Neural crest cell (in vitro differentiated cells): ENCODE measurements at regions not wholly inside any gene's neighbourhood (a gene's known extent, or its start where the extent isn't known, plus 50 kb on each side); places are given as distances from the start of the nearest gene placed in this dataset.

Experiments
- DNase-seq: peaks from one replicate; pipeline ENCODE4 v3.0.0; 2021; ENCODE audit warnings: low read depth, mixed read lengths, low spot score
- H3K27ac Mint-ChIP-seq: one replicate; pipeline ENCODE4 v1.8.0; 2021; ENCODE audit warnings: mild to moderate bottlenecking, mixed read lengths; ENCODE audit not compliant: unreplicated experiment
- H3K27me3 Mint-ChIP-seq: 2 replicates; pipeline ENCODE4 v1.8.0; 2021; ENCODE audit warnings: low read depth, mild to moderate bottlenecking, mixed read lengths
- H3K36me3 Mint-ChIP-seq: 2 replicates; pipeline ENCODE4 v1.8.0; 2021; ENCODE audit warnings: low read depth, mild to moderate bottlenecking, mixed read lengths
- H3K4me1 Mint-ChIP-seq: 2 replicates; pipeline ENCODE4 v1.8.0; 2021; ENCODE audit warnings: mixed read lengths
- H3K4me3 Mint-ChIP-seq: one replicate; pipeline ENCODE4 v1.8.0; 2021; ENCODE audit warnings: mild to moderate bottlenecking, mixed read lengths
- H3K9me3 Mint-ChIP-seq: 2 replicates; pipeline ENCODE4 v1.8.0; 2021; ENCODE audit warnings: mixed read lengths
- CTCF ChIP-seq: fragments of 200-600 bp; sonication (generic); conservative IDR thresholded peaks from 2 replicates; pipeline ENCODE4 v1.5.0; 2021; ENCODE audit warnings: antibody characterized with exemption, mild to moderate bottlenecking

- Mint-ChIP-seq H3K4me3 (no peak overlapping the region), H3K27ac (no peak overlapping the region), H3K36me3 (peaks cover 2% of the 10 kb centered on the region), H3K4me1 (peaks cover 36% of the 10 kb centered on the region), H3K9me3 (peaks cover 9% of the 10 kb centered on the region), H3K27me3 (no peaks in the 10 kb centered on the region)
- TF ChIP-seq CTCF, result no peak
- DNase-seq, result no peak
Observed at GRCh38 chr2:215879331-215879730, 134.0 kb downstream of the MREG start.

GRCh38 chr2:215878476-215879063, 134.8 kb downstream of the MREG start:
- Mint-ChIP-seq H3K27ac (no peak overlapping the region), H3K4me3 (no peak overlapping the region)
- no peak for DNase-seq

GRCh38 chr2:215876937-215877238, 136.5 kb downstream of the MREG start:
- H3K27me3 Mint-ChIP-seq, result no peaks in the 10 kb centered on the region
- peaks cover 10% of the 10 kb centered on the region for H3K9me3 Mint-ChIP-seq
- no peak overlapping the region for H3K4me3 Mint-ChIP-seq
- TF ChIP-seq CTCF, result no peak
- H3K27ac Mint-ChIP-seq, result no peak overlapping the region
- peaks cover 2% of the 10 kb centered on the region for H3K36me3 Mint-ChIP-seq
- peaks cover 18% of the 10 kb centered on the region for H3K4me1 Mint-ChIP-seq
- DNase-seq, result no peak

More at GRCh38 chr2:215878476-215879063, 134.8 kb downstream of the MREG start:
- TF ChIP-seq CTCF, result no peak
- Mint-ChIP-seq H3K4me1 (peaks cover 29% of the 10 kb centered on the region), H3K36me3 (peaks cover 2% of the 10 kb centered on the region), H3K9me3 (peaks cover 10% of the 10 kb centered on the region), H3K27me3 (no peaks in the 10 kb centered on the region)

- Mint-ChIP-seq H3K36me3 (peaks cover 2% of the 10 kb centered on the region), H3K9me3 (peaks cover 10% of the 10 kb centered on the region)
Observed at GRCh38 chr2:215876139-215876936, 137.0 kb downstream of the MREG start.

GRCh38 chr2:215874418-215874817, 138.9 kb downstream of the MREG start:
- no peak for TF ChIP-seq CTCF
- H3K4me3 Mint-ChIP-seq, result no peak overlapping the region

More at GRCh38 chr2:215876139-215876936, 137.0 kb downstream of the MREG start:
- no peak overlapping the region for H3K4me3 Mint-ChIP-seq
- H3K27ac Mint-ChIP-seq, result no peak overlapping the region
- no peaks in the 10 kb centered on the region for H3K27me3 Mint-ChIP-seq
- no peak for TF ChIP-seq CTCF
- no peak for DNase-seq
- peaks cover 13% of the 10 kb centered on the region for H3K4me1 Mint-ChIP-seq

More at GRCh38 chr2:215874418-215874817, 138.9 kb downstream of the MREG start:
- no peaks in the 10 kb centered on the region for H3K27me3 Mint-ChIP-seq
- DNase-seq, result no peak
- no peak overlapping the region for H3K27ac Mint-ChIP-seq
- no peaks in the 10 kb centered on the region for H3K4me1 Mint-ChIP-seq
- H3K36me3 Mint-ChIP-seq, result peaks cover 2% of the 10 kb centered on the region
- H3K9me3 Mint-ChIP-seq, result peaks cover 10% of the 10 kb centered on the region
